ENCODE measurements at regions not wholly inside any gene's neighbourhood (a gene's known extent, or its start where the extent isn't known, plus 50 kb on each side); places are given as distances from the start of the nearest gene placed in this dataset.

- TF ChIP-seq EZH2 (IDR thresholded peaks at IDR 0.05; ENCODE audit: insufficient read depth, poor library complexity, severe bottlenecking) (no peak), EZH2phosphoT487 (IDR thresholded peaks at IDR 0.05; ENCODE audit: insufficient read depth, low read depth) (no peak)
Measured at GRCh38 chr10:94123258-94123995, 129.7 kb downstream of the PLCE1 start.

All from GM23248 (cell line).